LNCaP clone FGC (cell line): ENCODE measurements at regions not wholly inside any gene's neighbourhood (a gene's known extent, or its start where the extent isn't known, plus 50 kb on each side); places are given as distances from the start of the nearest gene placed in this dataset.

Experiments
- DNase-seq: peaks from one replicate; pipeline ENCODE4 v3.0.0-alpha.2; 2011; ENCODE audit warnings: low read depth
- H3K4me3 ChIP-seq: 2 replicates; pipeline ENCODE4 v1.5.1; 2011; ENCODE audit warnings: mild to moderate bottlenecking, low read depth, low read length, control low read depth
- CTCF ChIP-seq: IDR thresholded peaks from 2 replicates; pipeline ENCODE4 v1.5.1; 2012; ENCODE audit warnings: mild to moderate bottlenecking; ENCODE audit not compliant: control insufficient read depth, insufficient read depth; ENCODE audit errors: extremely low read depth

- no peak overlapping the region for H3K4me3 ChIP-seq
- TF ChIP-seq CTCF: no peak
- DNase-seq: no peak
Measured at GRCh38 chr4:144799486-144799885, 153.5 kb downstream of the HHIP start.

GRCh38 chr4:144801731-144802130 lies 155.8 kb downstream of the HHIP start:
- TF ChIP-seq CTCF: no peak
- no peak for DNase-seq
- no peak overlapping the region for H3K4me3 ChIP-seq

GRCh38 chr4:144808034-144808433 lies 162.1 kb downstream of the HHIP start:
- H3K4me3 ChIP-seq: no peak overlapping the region
- TF ChIP-seq CTCF: no peak
- no peak for DNase-seq

GRCh38 chr4:144809056-144809640 lies 163.2 kb downstream of the HHIP start:
- H3K4me3 ChIP-seq: no peak overlapping the region
- no peak for TF ChIP-seq CTCF
- no peak for DNase-seq

GRCh38 chr4:144816668-144817067 lies 170.7 kb downstream of the HHIP start:
- no peak overlapping the region for H3K4me3 ChIP-seq
- no peak for TF ChIP-seq CTCF
- no peak for DNase-seq

GRCh38 chr4:144817081-144817480 lies 171.1 kb downstream of the HHIP start:
- TF ChIP-seq CTCF: no peak
- DNase-seq: no peak
- H3K4me3 ChIP-seq: no peak overlapping the region

GRCh38 chr4:144818136-144818535 lies 172.2 kb downstream of the HHIP start:
- H3K4me3 ChIP-seq: no peak overlapping the region
- no peak for TF ChIP-seq CTCF
- no peak for DNase-seq
